Activated CD4-positive, alpha-beta memory T cell treated with anti-CD3 and anti-CD28 coated beads, Interleukin-2, amount 10 ng/mL, durations not matched to agents 7 days and 5 days (primary cell): ENCODE measurements at regions not wholly inside any gene's neighbourhood (a gene's known extent, or its start where the extent isn't known, plus 50 kb on each side); places are given as distances from the start of the nearest gene placed in this dataset.

Source experiments
- CTCF ChIA-PET: fragments of 350-600 bp; sonication (Branson Sonifier 250); formaldehyde crosslinking; loops from one replicate; lab custom pipeline; 2021; ENCODE audit warnings: antibody characterized with exemption, inconsistent platforms; lab: Charles Lee
- POLR2A ChIA-PET: fragments of 350-600 bp; sonication (Branson Sonifier 250); formaldehyde crosslinking; loops from one replicate; lab custom pipeline; 2021; ENCODE audit warnings: antibody characterized with exemption; lab: Charles Lee
- DNase-seq: peaks from one replicate; pipeline ENCODE4 v3.0.0-alpha.2; 2020
- H3K27ac Mint-ChIP-seq: one replicate; pipeline ENCODE4 v1.8.0; 2021; ENCODE audit warnings: mild to moderate bottlenecking, mixed read lengths
- H3K27me3 Mint-ChIP-seq: one replicate; pipeline ENCODE4 v1.8.0; 2021; ENCODE audit warnings: mixed read lengths
- H3K36me3 Mint-ChIP-seq: one replicate; pipeline ENCODE4 v1.8.0; 2021; ENCODE audit warnings: low read depth, mixed read lengths
- H3K4me1 Mint-ChIP-seq: one replicate; pipeline ENCODE4 v1.8.0; 2021; ENCODE audit warnings: mixed read lengths
- H3K4me3 Mint-ChIP-seq: one replicate; pipeline ENCODE4 v1.8.0; 2021; ENCODE audit warnings: mild to moderate bottlenecking, mixed read lengths
- H3K9me3 Mint-ChIP-seq: one replicate; pipeline ENCODE4 v1.8.0; 2021; ENCODE audit warnings: mixed read lengths

DNA sequence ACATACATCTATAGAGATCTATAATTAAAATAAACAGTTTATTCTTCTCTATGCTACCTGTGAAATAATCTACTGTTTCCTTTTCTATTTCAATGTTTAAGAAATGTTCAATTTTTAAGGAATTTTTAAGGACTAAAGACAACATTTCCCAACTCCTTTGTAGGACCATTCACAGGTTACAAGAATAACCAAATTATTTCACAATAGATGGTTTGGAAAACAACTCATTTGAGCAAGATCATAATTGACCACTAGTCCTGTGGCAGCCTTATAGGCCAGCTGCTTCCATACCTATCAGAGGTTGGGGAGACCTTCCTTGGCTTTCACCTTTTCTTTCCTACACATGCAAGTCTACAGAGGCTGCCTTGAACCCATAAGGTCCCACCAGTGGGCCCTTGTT lies 193.7 kb downstream of the TTC39B start:
- no peaks in the 10 kb centered on the region for H3K9me3 Mint-ChIP-seq
- H3K36me3 Mint-ChIP-seq, result no peaks in the 10 kb centered on the region
- DNase-seq, result no peak
- H3K4me3 Mint-ChIP-seq, result no peak overlapping the region
- peaks cover 6% of the 10 kb centered on the region for H3K27me3 Mint-ChIP-seq
- ChIA-PET CTCF (no interaction called here), POLR2A (no interaction called here)
- H3K27ac Mint-ChIP-seq, result no peak overlapping the region
- no peaks in the 10 kb centered on the region for H3K4me1 Mint-ChIP-seq

DNA sequence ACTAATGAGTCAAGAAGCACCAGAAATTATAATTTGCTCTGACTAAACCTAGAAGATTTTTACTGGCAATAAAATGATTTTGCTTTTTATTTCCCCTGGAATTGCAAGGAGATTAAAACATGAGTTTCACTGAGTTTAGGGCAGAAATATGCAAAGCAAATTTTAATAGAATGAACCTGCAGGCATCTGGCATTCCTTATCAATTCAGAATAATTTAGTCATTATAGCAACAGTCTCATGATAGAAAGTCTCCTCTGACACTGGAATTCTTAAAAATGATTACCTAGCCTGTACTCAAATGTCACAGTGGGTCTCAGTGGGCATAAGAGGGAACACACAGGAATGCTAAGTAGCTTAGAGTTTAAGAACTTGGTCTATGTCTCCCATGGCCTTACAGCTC lies 195.9 kb downstream of the TTC39B start:
- H3K9me3 Mint-ChIP-seq, result no peaks in the 10 kb centered on the region
- H3K27ac Mint-ChIP-seq, result no peak overlapping the region
- POLR2A ChIA-PET, result no interaction called here
- H3K4me3 Mint-ChIP-seq, result no peak overlapping the region
- no peaks in the 10 kb centered on the region for H3K36me3 Mint-ChIP-seq
- H3K27me3 Mint-ChIP-seq, result peaks cover 2% of the 10 kb centered on the region
- CTCF ChIA-PET, result no interaction called here
- H3K4me1 Mint-ChIP-seq, result no peaks in the 10 kb centered on the region
- no peak for DNase-seq

DNA sequence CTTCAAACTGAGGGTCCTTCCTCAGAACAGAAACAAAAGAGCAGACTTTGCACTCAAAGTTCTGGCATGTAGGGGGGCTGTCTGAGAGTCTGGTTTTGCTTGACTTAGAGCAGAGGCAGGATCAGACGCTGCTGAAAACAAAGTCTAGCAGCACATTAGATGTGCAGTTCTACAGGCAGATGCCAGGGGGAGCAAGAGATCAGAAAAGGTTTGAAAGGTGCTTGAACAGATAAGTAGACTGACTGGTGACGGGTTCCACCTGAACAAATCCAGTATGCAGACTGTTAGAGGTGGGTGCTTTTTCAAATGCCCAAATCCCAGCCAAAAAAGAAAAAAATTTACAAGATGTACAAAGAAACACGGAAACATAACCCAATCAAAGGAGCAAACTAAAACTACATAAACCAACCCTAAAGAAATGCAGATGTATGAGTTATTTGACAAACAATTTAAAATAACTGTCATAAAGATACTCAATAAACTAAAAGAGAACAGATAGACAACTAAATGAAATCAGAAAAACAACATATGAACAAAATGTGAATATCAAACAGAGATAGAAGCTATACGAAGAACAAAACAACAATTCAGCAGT lies 194.7 kb upstream of the FREM1 start:
- Mint-ChIP-seq H3K9me3 (no peaks in the 10 kb centered on the region), H3K27ac (no peak overlapping the region), H3K4me3 (no peak overlapping the region), H3K4me1 (no peaks in the 10 kb centered on the region), H3K27me3 (peaks cover 7% of the 10 kb centered on the region), H3K36me3 (no peaks in the 10 kb centered on the region)
- ChIA-PET CTCF (interaction anchor here (0.8 to 5.0 kb wide), 2 partner anchors 10 to 31 kb away, joined by 3 to 52 read pairs; no protein-coding TSS in a partner anchor), POLR2A (no interaction called here)
- DNase-seq, result peak; percentile 29

DNA sequence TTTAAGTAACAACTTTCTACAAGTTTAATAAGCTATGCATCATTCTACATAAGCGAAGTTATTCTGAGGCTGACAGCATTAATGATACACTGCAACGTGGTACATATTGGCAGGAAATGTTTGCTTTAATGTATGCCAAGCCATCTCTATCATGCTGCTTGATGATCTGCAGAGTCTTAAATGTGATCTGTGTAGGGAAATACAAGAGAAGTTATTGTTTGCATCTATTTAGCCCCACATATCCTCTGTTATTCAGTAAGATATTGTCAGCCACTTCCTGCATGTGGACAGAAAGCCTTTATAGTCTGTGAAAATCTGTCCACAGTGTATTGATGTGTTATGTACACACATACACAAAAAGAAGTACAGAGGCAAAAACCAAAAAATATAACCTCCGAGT lies 193.1 kb upstream of the FREM1 start:
- H3K27ac Mint-ChIP-seq, result no peak overlapping the region
- DNase-seq, result no peak
- CTCF ChIA-PET, result interaction anchor here (1.2 to 5.0 kb wide), 3 partner anchors 14 to 504 kb away, joined by 5 to 52 read pairs (median 6); no protein-coding TSS in a partner anchor
- H3K9me3 Mint-ChIP-seq, result no peaks in the 10 kb centered on the region
- no peak overlapping the region for H3K4me3 Mint-ChIP-seq
- no peaks in the 10 kb centered on the region for H3K36me3 Mint-ChIP-seq
- H3K4me1 Mint-ChIP-seq, result no peaks in the 10 kb centered on the region
- POLR2A ChIA-PET, result interaction anchor here (1.1 kb wide), 1 partner anchor 32 kb away, joined by 4 read pairs; no protein-coding TSS in a partner anchor
- peaks cover 5% of the 10 kb centered on the region for H3K27me3 Mint-ChIP-seq

DNA sequence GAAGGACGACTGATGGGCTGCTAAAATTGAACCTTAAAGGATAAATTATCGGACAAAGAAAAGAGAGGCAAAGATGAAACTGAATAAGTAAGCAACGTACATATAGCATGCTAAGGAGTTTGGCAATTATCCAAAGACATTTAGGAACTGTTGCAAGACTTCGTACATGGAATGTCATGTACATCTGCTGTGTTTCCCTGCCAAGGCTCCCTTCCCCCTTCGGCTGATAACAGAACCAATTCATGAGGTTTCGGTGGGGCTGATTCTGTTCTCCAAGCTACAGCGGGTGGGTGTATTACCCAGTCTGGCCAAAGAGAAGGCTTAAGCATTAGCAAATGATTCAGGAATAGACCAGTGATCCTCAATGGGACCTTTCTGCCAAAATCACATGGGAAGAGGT lies 190.9 kb upstream of the FREM1 start:
- Mint-ChIP-seq H3K27me3 (peaks cover 11% of the 10 kb centered on the region), H3K27ac (no peak overlapping the region), H3K4me1 (no peaks in the 10 kb centered on the region), H3K4me3 (no peak overlapping the region), H3K36me3 (no peaks in the 10 kb centered on the region), H3K9me3 (no peaks in the 10 kb centered on the region)
- no peak for DNase-seq
- ChIA-PET CTCF (interaction anchor here (0.9 kb wide), 1 partner anchor 34 kb away, joined by 4 read pairs; no protein-coding TSS in a partner anchor), POLR2A (no interaction called here)

DNA sequence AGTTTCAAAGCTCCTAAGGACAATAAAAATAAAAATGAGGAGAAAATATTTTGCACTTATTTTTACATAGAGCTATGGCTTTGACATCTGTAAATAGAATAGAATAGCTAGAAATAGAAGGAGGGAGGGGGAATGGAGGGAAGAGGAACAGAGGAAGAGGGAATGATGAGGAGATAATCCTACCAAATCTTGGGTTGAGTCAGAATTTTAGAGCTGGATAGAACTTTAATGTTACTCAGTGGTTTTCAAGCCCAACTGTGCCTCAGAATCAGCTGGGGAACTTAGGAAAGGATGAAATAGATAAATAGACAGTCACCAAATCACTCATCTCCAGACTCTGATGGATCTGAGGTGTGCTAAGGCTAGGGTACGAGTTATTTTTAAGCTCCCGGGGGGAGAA lies 190.3 kb upstream of the FREM1 start:
- POLR2A ChIA-PET, result no interaction called here
- Mint-ChIP-seq H3K27me3 (peaks cover 11% of the 10 kb centered on the region), H3K9me3 (no peaks in the 10 kb centered on the region)

DNA sequence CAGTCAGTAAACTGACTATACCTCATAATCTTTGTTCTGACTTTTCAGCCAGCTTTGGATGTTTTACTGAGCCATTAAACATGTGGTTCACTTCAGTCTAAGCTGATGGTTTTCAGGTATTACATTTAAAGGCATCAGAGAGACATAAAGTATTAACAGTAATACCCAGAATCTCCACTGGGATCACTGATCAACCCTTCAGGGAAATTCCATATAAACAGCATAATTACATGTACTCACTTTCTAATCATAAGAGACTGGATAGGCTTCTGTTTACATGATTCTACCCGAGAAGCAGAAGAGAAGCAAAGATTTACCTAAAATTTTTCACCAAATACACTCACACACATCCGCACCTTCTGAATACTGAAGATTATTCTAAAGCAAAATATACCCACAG lies 186.7 kb upstream of the FREM1 start:
- no peaks in the 10 kb centered on the region for H3K4me1 Mint-ChIP-seq
- peaks cover 10% of the 10 kb centered on the region for H3K27me3 Mint-ChIP-seq
- H3K9me3 Mint-ChIP-seq, result no peaks in the 10 kb centered on the region
- POLR2A ChIA-PET, result no interaction called here
- H3K4me3 Mint-ChIP-seq, result no peak overlapping the region
- H3K36me3 Mint-ChIP-seq, result no peaks in the 10 kb centered on the region
- CTCF ChIA-PET, result no interaction called here
- DNase-seq, result no peak
- H3K27ac Mint-ChIP-seq, result no peak overlapping the region

More for the DNA sequence above, 190.3 kb upstream of the FREM1 start:
- H3K36me3 Mint-ChIP-seq, result no peaks in the 10 kb centered on the region
- H3K4me1 Mint-ChIP-seq, result no peaks in the 10 kb centered on the region
- no peak overlapping the region for H3K27ac Mint-ChIP-seq
- CTCF ChIA-PET, result interaction anchor here (1.0 kb wide), 1 partner anchor 35 kb away, joined by 5 read pairs; no protein-coding TSS in a partner anchor
- no peak overlapping the region for H3K4me3 Mint-ChIP-seq
- DNase-seq, result no peak

DNA sequence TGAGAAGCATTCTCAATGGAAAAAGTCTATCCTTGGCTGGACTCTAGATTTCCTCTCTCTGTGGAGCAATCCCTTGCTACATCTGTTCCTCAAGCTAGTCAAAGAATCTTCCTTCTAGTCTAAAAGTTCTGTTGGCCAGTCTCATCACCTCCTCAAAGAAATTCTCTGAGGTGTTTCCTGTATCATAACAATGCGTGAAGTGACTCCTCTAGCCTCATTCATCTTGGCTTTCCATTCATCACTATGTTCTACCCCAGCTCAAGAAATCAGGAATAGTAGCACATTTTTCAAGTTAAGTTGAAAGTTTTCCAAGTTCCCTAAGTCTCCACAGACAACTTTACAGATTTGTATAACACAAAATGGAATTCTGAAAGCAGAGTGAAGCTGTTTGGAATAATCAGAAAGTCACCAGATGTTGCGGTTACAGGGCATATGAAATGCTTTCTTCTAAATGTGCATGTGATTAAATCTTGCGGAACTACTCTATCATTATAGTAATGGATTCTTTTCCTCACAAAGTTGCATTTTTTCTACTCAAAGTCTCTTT lies 176.6 kb upstream of the FREM1 start:
- no peaks in the 10 kb centered on the region for H3K4me1 Mint-ChIP-seq
- H3K27ac Mint-ChIP-seq, result no peak overlapping the region
- no peaks in the 10 kb centered on the region for H3K9me3 Mint-ChIP-seq
- CTCF ChIA-PET, result no interaction called here
- no peaks in the 10 kb centered on the region for H3K36me3 Mint-ChIP-seq
- H3K4me3 Mint-ChIP-seq, result no peak overlapping the region
- POLR2A ChIA-PET, result no interaction called here
- H3K27me3 Mint-ChIP-seq, result no peaks in the 10 kb centered on the region
- DNase-seq, result no peak

DNA sequence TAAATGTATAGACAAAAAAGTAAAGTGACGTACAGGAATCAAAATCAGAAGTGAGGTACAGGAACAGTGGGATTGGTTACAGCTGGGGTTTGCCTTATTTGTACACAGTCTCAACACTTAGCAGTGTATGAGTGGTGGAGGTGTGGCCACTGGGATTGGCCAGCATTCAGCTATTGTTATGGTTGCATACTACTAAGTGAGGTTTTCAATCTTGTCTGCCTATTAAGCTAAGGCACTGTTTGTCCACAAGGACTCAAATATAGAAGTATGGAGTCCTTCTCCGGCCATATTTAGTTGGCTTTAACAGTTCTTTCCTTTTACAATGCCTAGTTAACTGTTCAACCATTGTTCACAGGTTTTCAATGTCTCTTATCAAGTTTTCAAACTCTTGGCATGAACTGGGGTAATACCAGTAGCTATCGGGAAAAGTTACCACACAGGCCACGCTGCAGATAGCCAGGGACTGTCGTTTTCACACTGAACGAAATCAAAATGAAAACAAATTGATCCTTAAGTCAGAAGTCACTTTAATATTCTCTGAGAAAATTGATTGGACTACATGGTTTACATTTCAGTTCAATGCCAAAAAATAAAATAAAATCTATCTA lies 176.0 kb upstream of the FREM1 start:
- no peak for DNase-seq
- ChIA-PET CTCF (no interaction called here), POLR2A (no interaction called here)
- Mint-ChIP-seq H3K4me1 (no peaks in the 10 kb centered on the region), H3K27ac (no peak overlapping the region), H3K27me3 (no peaks in the 10 kb centered on the region), H3K9me3 (no peaks in the 10 kb centered on the region), H3K4me3 (no peak overlapping the region), H3K36me3 (no peaks in the 10 kb centered on the region)

DNA sequence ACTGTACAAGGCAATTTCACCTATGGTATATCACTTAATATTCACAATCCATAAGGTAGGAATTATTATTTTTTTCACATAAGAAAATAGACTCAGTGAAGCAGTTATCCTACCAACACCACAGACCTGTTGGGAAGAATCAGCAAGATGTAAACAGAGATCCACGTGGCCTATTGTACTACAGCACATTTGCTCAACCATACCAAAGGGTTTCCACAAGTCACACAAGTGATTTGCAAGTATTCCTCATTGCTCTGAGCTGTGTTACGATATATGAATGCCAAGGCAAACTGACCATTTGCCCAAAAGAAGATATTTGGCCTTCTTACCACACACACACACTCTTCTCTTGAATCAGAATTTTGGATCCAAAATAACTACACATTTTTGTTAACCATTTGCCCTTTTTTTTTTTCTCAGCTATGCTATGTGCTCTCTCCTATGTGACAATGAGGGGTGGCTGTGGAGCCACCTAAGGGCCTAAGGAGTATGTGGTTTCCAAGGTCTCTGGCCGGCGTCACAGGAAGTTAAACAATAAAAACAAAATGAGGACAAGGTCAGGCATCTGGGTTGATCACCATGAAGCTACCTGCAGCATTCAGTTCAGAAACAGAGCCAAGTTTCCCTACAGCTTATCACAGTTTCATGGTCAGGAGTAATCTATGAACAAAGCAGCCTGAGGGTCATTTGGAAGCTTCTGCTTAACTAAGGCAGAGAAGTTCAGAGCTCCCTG lies 171.0 kb upstream of the FREM1 start:
- DNase-seq, result no peak
- Mint-ChIP-seq H3K36me3 (no peaks in the 10 kb centered on the region), H3K27ac (no peak overlapping the region), H3K9me3 (no peaks in the 10 kb centered on the region), H3K27me3 (no peaks in the 10 kb centered on the region), H3K4me1 (no peaks in the 10 kb centered on the region), H3K4me3 (no peak overlapping the region)
- CTCF ChIA-PET, result no interaction called here
- POLR2A ChIA-PET, result no interaction called here

DNA sequence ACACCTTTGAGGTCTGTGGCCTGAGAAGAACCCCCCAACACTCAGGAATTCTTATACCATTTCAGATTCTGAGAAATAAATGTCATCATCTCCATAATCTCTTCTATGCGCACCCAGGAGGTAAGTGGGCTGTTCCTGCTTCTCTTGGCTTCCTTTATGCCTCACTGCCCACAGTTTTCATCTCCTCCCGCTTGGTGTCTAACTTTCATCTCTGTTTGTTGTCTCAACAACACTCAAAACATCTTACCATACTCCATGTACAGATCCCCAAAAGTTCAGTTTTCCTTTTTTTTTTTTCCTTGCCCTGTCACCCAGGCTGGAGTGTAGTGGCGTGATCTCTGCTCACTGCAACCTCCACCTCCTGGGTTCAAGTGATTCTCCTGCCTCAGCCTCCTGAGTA lies 170.2 kb upstream of the FREM1 start:
- H3K36me3 Mint-ChIP-seq, result no peaks in the 10 kb centered on the region
- H3K4me3 Mint-ChIP-seq, result no peak overlapping the region
- H3K9me3 Mint-ChIP-seq, result no peaks in the 10 kb centered on the region
- no peak for DNase-seq
- no peak overlapping the region for H3K27ac Mint-ChIP-seq
- no peaks in the 10 kb centered on the region for H3K4me1 Mint-ChIP-seq
- H3K27me3 Mint-ChIP-seq, result peaks cover 3% of the 10 kb centered on the region
- ChIA-PET CTCF (no interaction called here), POLR2A (no interaction called here)

DNA sequence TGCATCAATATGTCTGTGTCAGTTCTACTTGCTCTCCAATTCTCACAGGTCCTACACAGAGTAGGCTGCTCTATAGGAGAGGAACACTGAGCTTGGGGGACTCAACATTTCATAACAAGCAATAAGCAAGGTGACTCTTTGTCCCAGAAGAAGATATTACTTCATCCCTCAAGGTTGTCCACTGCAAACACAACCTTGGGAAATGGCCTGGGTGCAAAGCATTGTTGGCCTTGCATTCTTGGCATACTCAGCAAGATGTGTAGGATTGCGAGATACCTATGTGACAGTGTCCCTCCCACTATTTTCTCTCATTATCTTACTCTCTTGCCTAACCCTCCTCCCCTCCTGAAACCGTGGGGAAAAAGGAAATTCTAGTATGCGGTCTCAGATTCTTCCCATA lies 169.8 kb upstream of the FREM1 start:
- H3K4me1 Mint-ChIP-seq, result no peaks in the 10 kb centered on the region
- H3K9me3 Mint-ChIP-seq, result no peaks in the 10 kb centered on the region
- H3K27me3 Mint-ChIP-seq, result peaks cover 4% of the 10 kb centered on the region
- ChIA-PET POLR2A (no interaction called here), CTCF (no interaction called here)
- DNase-seq, result no peak
- no peaks in the 10 kb centered on the region for H3K36me3 Mint-ChIP-seq
- no peak overlapping the region for H3K27ac Mint-ChIP-seq
- H3K4me3 Mint-ChIP-seq, result no peak overlapping the region

DNA sequence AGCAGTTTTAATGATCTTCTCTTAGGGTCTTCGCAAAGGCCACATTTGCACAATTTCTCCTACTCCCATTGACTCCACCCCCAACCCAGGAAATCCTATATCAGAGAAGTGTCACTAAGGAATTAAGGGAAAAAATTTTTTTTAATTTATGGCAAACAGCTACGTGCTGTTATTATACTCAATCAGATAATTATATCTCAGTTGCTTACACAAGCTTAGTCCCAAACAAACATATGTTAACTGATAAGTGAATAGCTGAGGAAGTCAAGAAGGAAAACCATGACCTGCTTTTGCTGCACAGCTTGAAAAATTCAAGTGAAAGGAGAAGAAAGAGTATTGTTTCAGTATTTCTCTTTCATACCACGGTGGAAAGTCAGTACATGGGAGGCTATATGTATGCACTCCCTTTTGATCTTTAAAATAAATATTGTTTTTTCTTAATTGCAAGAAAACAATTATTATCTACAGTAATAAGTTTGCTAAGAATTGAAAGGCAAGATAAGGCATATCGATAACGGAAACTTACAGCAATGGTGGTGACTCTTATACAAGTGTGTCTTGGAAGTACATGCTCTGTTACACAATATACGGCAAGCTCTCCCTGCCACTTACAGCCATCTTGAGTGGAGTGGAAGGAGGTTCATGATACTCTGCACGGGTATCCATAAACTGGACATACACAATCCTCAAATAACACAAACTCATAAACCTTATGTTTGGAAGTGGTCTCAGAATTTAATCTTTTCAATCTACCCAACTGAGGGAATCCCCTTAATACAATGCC lies 167.9 kb upstream of the FREM1 start:
- ChIA-PET CTCF (no interaction called here), POLR2A (no interaction called here)
- Mint-ChIP-seq H3K4me1 (no peaks in the 10 kb centered on the region), H3K4me3 (no peak overlapping the region), H3K27ac (no peak overlapping the region), H3K9me3 (no peaks in the 10 kb centered on the region), H3K27me3 (peaks cover 4% of the 10 kb centered on the region), H3K36me3 (no peaks in the 10 kb centered on the region)
- DNase-seq, result no peak
